Testis (tissue), 2 donors: ENCODE measurements at regions not wholly inside any gene's neighbourhood (a gene's known extent, or its start where the extent isn't known, plus 50 kb on each side); places are given as distances from the start of the nearest gene placed in this dataset.

Experiments used
- POLR2A ChIP-seq: fragments of 450-650 bp; IDR thresholded peaks from one replicate; pipeline ENCODE4 v1.6.1; 2017; ENCODE audit warnings: antibody characterized with exemption, mild to moderate bottlenecking, moderate library complexity
- TF ChIP-seq, protein P1 (sequence below), 3 experiments: fragments of 450-650 bp in 2 of 3; fragments of 200-600 bp in 1 of 3; sonication (generic) in 1 of 3; IDR thresholded peaks; one replicate each; pipeline ENCODE4 v1.5.1; 2016 to 2019; ENCODE audit warnings: antibody characterized with exemption in 3 of 3, mild to moderate bottlenecking in 2 of 3, moderate library complexity in 1 of 3

DNA sequence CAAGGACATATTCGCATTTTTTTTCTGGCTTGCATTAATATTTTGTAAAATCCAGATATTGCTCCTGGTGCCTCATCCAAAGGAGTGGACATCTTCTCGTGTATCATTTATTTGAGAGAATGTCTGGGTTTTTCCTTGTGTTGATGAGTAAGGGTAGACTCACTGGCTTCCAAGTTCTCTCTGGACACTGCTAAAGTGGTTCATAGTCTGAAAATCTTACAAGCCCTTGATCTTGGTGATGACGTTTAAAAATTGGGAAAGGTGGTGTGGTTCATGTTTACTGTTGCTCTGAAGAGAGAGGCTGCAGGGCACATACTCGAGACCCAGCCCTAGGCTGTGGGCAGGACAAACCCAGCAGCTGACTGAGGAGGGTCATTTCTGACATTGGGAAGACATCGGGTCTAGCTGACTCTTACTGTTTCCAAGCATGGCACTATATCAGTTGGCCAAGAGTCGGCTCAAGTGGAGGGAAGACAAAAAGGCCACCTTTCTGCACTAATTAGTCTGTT is 296.2 kb downstream of the LMX1A start:
- TF ChIP-seq, protein P1, sequence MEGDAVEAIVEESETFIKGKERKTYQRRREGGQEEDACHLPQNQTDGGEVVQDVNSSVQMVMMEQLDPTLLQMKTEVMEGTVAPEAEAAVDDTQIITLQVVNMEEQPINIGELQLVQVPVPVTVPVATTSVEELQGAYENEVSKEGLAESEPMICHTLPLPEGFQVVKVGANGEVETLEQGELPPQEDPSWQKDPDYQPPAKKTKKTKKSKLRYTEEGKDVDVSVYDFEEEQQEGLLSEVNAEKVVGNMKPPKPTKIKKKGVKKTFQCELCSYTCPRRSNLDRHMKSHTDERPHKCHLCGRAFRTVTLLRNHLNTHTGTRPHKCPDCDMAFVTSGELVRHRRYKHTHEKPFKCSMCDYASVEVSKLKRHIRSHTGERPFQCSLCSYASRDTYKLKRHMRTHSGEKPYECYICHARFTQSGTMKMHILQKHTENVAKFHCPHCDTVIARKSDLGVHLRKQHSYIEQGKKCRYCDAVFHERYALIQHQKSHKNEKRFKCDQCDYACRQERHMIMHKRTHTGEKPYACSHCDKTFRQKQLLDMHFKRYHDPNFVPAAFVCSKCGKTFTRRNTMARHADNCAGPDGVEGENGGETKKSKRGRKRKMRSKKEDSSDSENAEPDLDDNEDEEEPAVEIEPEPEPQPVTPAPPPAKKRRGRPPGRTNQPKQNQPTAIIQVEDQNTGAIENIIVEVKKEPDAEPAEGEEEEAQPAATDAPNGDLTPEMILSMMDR (IDR thresholded peaks at IDR 0.05), result no peak
- TF ChIP-seq POLR2A, result no peak
